WERI-Rb-1 (cell line): ENCODE measurements at regions not wholly inside any gene's neighbourhood (a gene's known extent, or its start where the extent isn't known, plus 50 kb on each side); places are given as distances from the start of the nearest gene placed in this dataset.

Experiments
- DNase-seq: peaks from one replicate; pipeline ENCODE4 v3.0.0-alpha.2; 2020
- H3K27ac ChIP-seq: fragments of 250-450 bp; sonication (Bioruptor Pico); 2 replicates; pipeline ENCODE4 v1.5.1; 2020; ENCODE audit warnings: mild to moderate bottlenecking, moderate library complexity
- H3K27me3 ChIP-seq: fragments of 250-450 bp; sonication (Bioruptor Pico); 2 replicates; pipeline ENCODE4 v1.5.1; 2021; ENCODE audit warnings: mild to moderate bottlenecking, low read depth, moderate library complexity; ENCODE audit not compliant: insufficient read depth, severe bottlenecking
- H3K36me3 ChIP-seq: fragments of 250-450 bp; sonication (Bioruptor Pico); 2 replicates; pipeline ENCODE4 v1.5.1; 2020; ENCODE audit warnings: mild to moderate bottlenecking, moderate library complexity
- H3K4me3 ChIP-seq: 2 replicates; pipeline ENCODE4 v1.5.1; 2011; ENCODE audit warnings: low read depth, mild to moderate bottlenecking, control low read depth, low read length
- H3K9me3 ChIP-seq: fragments of 250-450 bp; sonication (Bioruptor Pico); 2 replicates; pipeline ENCODE4 v1.5.1; 2021; ENCODE audit warnings: mild to moderate bottlenecking, moderate library complexity; ENCODE audit not compliant: severe bottlenecking
- TF ChIP-seq, protein P1 (sequence below): IDR thresholded peaks from 2 replicates; pipeline ENCODE4 v1.5.1; 2011; ENCODE audit warnings: low read depth, mild to moderate bottlenecking, control low read depth, inconsistent platforms, low read length

DNA sequence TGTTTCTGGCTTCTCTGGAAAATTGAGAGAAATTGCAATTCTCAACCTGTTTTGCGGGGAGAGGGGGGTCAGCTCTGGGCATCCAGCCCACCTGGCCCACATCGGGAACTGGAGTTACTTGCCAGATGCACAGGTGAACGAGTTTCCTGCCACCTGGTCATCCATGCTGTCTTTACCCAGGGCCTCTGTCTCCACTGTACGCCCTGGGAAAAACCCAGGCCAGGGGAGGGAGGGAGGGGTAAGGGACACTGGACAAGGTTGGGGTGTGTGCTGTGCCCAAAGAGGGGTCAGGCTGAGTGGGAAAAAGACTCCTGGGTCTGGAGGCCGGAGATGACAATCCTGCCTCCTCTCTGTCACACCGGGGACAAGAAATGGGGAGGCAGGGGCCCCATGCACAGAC lies 307.6 kb downstream of the ZNF536 start:
- DNase-seq, result no peak
- H3K27me3 ChIP-seq, result no peaks in the 10 kb centered on the region
- no peak overlapping the region for H3K4me3 ChIP-seq
- H3K36me3 ChIP-seq, result no peaks in the 10 kb centered on the region
- no peak overlapping the region for H3K27ac ChIP-seq
- TF ChIP-seq, protein P1, sequence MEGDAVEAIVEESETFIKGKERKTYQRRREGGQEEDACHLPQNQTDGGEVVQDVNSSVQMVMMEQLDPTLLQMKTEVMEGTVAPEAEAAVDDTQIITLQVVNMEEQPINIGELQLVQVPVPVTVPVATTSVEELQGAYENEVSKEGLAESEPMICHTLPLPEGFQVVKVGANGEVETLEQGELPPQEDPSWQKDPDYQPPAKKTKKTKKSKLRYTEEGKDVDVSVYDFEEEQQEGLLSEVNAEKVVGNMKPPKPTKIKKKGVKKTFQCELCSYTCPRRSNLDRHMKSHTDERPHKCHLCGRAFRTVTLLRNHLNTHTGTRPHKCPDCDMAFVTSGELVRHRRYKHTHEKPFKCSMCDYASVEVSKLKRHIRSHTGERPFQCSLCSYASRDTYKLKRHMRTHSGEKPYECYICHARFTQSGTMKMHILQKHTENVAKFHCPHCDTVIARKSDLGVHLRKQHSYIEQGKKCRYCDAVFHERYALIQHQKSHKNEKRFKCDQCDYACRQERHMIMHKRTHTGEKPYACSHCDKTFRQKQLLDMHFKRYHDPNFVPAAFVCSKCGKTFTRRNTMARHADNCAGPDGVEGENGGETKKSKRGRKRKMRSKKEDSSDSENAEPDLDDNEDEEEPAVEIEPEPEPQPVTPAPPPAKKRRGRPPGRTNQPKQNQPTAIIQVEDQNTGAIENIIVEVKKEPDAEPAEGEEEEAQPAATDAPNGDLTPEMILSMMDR, result no peak
- H3K9me3 ChIP-seq, result no peaks in the 10 kb centered on the region

DNA sequence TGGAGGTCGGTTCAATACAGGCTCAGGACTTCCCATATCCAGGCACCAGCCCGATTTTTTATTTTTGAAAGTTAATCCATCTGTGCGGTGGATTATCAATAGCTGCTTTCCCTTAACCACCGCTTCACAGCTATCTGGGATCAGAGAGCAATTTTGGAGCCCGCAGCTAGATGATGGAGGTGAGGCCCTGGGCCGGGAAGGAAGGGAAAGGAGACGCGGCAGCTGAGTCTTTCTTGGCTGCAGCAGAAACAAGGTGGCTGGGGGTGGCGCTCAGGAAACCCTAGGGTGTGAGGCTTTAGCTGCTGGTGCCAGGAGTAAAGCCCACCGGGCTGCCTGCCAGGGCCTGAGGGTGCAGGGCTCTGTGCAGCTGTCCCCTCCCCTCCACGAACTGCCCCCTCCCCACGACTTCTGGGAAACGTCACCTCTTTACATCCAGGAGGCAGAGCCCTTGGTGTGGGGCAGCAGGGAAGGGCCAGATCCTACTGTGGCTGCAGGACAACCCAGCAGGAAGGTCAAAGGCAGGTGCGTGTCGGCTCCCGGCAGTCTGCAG lies 307.0 kb downstream of the ZNF536 start:
- no peak for DNase-seq
- Histone ChIP-seq H3K4me3 (no peak overlapping the region), H3K27ac (no peak overlapping the region)

DNA sequence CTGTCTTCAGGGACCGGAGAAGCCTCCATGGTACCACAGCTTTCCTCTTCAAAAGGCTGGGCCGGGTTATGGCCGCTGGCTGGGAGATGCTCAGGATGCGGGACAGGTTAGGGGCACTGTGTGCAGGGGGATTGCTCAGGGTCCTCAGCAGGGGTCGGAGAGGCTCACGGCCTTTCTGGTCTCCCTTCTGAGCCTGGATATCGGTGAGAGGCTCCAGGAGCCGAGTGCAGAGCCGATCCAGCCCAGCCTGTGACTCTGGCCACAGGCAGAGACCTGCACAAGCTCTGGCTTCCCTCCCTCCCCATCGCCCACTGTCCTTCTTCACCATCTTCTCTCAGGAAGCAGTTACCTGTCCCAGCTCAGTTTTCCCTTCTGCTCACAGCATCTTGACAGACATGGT lies 306.0 kb downstream of the ZNF536 start:
- TF ChIP-seq, protein P1, result no peak
- no peak for DNase-seq
- Histone ChIP-seq H3K36me3 (no peaks in the 10 kb centered on the region), H3K4me3 (no peak overlapping the region), H3K9me3 (no peaks in the 10 kb centered on the region), H3K27ac (no peak overlapping the region), H3K27me3 (no peaks in the 10 kb centered on the region)

More for the DNA sequence above, 307.0 kb downstream of the ZNF536 start:
- no peaks in the 10 kb centered on the region for H3K9me3 ChIP-seq
- H3K27me3 ChIP-seq, result no peaks in the 10 kb centered on the region
- TF ChIP-seq, protein P1, result no peak
- no peaks in the 10 kb centered on the region for H3K36me3 ChIP-seq

DNA sequence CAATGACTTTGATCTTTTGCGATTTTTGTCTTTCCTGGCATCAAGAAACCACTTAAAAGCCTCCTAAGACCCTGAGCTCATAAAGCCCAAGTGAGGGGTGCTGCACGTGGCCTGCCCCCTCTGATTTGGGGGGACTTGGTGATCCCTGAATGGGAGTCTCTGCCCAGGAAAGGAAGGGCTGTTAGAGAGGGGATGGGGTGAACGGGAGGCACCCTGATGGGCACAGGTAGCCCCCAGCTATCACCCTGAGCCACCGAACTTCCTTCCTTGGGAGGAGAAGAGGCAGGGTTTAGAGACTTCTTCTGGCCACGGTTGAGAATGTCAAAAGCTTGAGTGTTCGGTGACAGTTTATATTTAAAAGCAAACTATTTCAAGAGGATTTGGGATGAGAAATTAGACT lies 305.5 kb downstream of the ZNF536 start:
- H3K27ac ChIP-seq, result no peak overlapping the region
- no peak for DNase-seq
- no peaks in the 10 kb centered on the region for H3K9me3 ChIP-seq
- H3K4me3 ChIP-seq, result no peak overlapping the region
- no peaks in the 10 kb centered on the region for H3K36me3 ChIP-seq
- no peaks in the 10 kb centered on the region for H3K27me3 ChIP-seq
- TF ChIP-seq, protein P1, result no peak

DNA sequence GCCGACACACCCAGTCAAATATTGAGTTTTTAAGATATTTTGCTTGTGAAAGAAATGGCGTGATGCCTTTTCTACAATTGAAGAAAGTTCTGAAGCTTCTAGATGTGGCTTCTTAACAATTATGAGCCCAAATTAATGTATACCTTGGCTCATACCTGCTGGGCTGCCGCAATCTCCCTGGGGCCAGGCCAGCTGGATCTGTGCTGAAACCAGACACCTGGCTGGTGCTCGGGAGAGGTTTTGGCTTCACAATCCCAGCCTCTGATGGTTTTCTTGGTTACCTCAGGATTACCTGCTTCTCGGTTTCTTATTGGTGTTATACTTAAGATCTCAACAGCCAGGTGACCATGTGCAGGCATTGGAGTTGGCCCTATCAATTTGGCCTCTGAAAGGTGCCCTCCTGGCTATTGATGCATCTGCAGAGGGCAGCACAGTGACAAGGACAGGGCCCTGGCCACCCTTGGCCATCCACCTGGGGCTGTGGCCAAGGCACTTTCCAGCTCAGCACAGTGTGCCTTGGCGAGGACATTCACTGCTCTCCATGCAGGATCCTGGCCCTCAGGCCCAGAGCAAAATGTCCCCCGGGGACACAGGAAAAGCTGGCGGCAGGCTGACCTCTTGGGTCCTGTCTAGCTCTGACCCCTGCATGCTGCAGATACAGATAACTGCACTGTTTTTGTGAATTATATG lies 305.0 kb downstream of the ZNF536 start:
- Histone ChIP-seq H3K27me3 (no peaks in the 10 kb centered on the region), H3K9me3 (no peaks in the 10 kb centered on the region), H3K27ac (no peak overlapping the region), H3K36me3 (no peaks in the 10 kb centered on the region), H3K4me3 (no peak overlapping the region)
- no peak for DNase-seq
- TF ChIP-seq, protein P1, result no peak

DNA sequence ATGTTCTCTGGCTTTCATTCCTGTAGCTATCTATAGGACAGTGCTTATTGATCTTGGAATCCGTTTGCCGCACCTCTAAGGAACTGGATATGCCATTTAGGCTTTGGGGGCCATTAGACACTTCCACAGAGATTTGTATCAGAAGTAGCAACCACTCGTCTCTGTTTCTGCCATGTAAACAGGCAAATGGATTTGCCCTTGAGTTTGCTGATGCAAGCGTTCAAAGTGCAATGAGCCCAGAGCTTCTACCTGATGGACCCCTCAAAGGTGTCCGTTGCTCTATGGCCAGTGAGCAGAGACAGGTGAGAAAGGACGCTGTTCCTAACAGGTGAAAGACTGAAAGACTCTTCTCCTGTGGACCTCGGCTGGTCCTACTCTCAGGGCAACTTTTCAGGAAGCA lies 302.9 kb downstream of the ZNF536 start:
- Histone ChIP-seq H3K27ac (no peak overlapping the region), H3K36me3 (no peaks in the 10 kb centered on the region), H3K27me3 (no peaks in the 10 kb centered on the region), H3K4me3 (no peak overlapping the region), H3K9me3 (no peaks in the 10 kb centered on the region)
- DNase-seq, result no peak
- TF ChIP-seq, protein P1, result no peak
